GM12878 (cell line): ENCODE measurements at regions not wholly inside any gene's neighbourhood (a gene's known extent, or its start where the extent isn't known, plus 50 kb on each side); places are given as distances from the start of the nearest gene placed in this dataset.

Experiments
- ATAC-seq: fragments of 200-7000 bp; cut with Tn5 transposase; 3 replicates; pipeline ENCODE4 v1.9.1; 2020; ENCODE audit warnings: mild to moderate bottlenecking, moderate library complexity
- BruUV-seq: library from RNA; stranded (reverse); fragments of 400-500 nt; replicated peaks from 2 replicates; lab custom pipeline; 2021; lab: Mats Ljungman, UMichigan
- CTCF ChIA-PET: fragments of 300-600 bp; sonication (Branson Sonifier 250); formaldehyde crosslinking; extraction: SDS; loops from one replicate; lab custom pipeline; 2021; ENCODE audit warnings: inconsistent platforms; lab: Yijun Ruan, JAX
- POLR2A ChIA-PET: fragments of 350-600 bp; formaldehyde crosslinking; extraction: SDS; loops from one replicate; lab custom pipeline; 2021; ENCODE audit warnings: inconsistent platforms; lab: Charles Lee
- RAD21 ChIA-PET: fragments of 300-600 bp; sonication (Branson Sonifier 250); formaldehyde crosslinking; loops from one replicate; lab custom pipeline; 2023; ENCODE audit warnings: antibody characterized with exemption; ENCODE audit not compliant: unreplicated experiment; lab: Charles Lee
- SMC1A ChIA-PET: fragments of 300-600 bp; sonication (Branson Sonifier 250); formaldehyde crosslinking; loops from one replicate; lab custom pipeline; 2023; ENCODE audit not compliant: unreplicated experiment, uncharacterized antibody; lab: Charles Lee
- DNase-seq: peaks from one replicate; pipeline ENCODE4 v3.0.0-alpha.2; 2011; ENCODE audit warnings: low read depth, low spot score
- FAIRE-seq: peaks from 3 replicates; lab custom pipeline; 2011; peaks lifted over from hg19 to GRCh38; lab: Jason Lieb, UNC
- H2AFZ ChIP-seq: 2 replicates; pipeline ENCODE4 v1.6.0; 2011; ENCODE audit warnings: low read depth, low read length, control low read depth; ENCODE audit not compliant: control insufficient read depth
- H3K27ac ChIP-seq: 2 replicates; pipeline ENCODE4 v1.5.1; 2011; ENCODE audit warnings: control low read depth; ENCODE audit not compliant: control insufficient read depth, insufficient read depth
- H3K27me3 ChIP-seq, 2 experiments: replicated peaks in 1 of 2; 2 replicates each; pipeline versions ENCODE4 v1.6.0 to v1.6.1; 2011; ENCODE audit warnings: low read length in 1 of 2; ENCODE audit not compliant: control insufficient read depth in 2 of 2, insufficient read depth in 2 of 2
- H3K36me3 ChIP-seq, 2 experiments: 2 replicates each; pipeline ENCODE4 v1.5.1; 2011; ENCODE audit warnings: low read length in 1 of 2; ENCODE audit not compliant: control insufficient read depth in 2 of 2, insufficient read depth in 2 of 2
- H3K4me1 ChIP-seq: 2 replicates; pipeline ENCODE4 v1.6.1; 2011; ENCODE audit warnings: mild to moderate bottlenecking, low read length, moderate library complexity, mixed read lengths; ENCODE audit not compliant: control insufficient read depth, insufficient read depth
- H3K4me2 ChIP-seq: 2 replicates; pipeline ENCODE4 v1.6.0; 2011; ENCODE audit warnings: control low read depth; ENCODE audit not compliant: control insufficient read depth, insufficient read depth
- H3K4me3 ChIP-seq: fragments of 200-600 bp; sonication (generic); 2 replicates; pipeline ENCODE4 v1.5.1; 2016
- H3K79me2 ChIP-seq: 2 replicates; pipeline ENCODE4 v1.6.0; 2011; ENCODE audit warnings: low read length; ENCODE audit not compliant: control insufficient read depth, insufficient read depth
- H3K9ac ChIP-seq: 2 replicates; pipeline ENCODE4 v1.8.0; 2011; ENCODE audit warnings: low read length, control low read depth, mixed read lengths; ENCODE audit not compliant: control insufficient read depth, insufficient read depth
- H3K9me3 ChIP-seq: replicated peaks from 3 replicates; pipeline ENCODE4 v1.5.1; 2011; ENCODE audit warnings: mild to moderate bottlenecking, low read length; ENCODE audit not compliant: control insufficient read depth, insufficient read depth
- H4K20me1 ChIP-seq: 2 replicates; pipeline ENCODE4 v1.6.0; 2011; ENCODE audit not compliant: control insufficient read depth, insufficient read depth
- BHLHE40 ChIP-seq, 2 experiments: fragments of 450-650 bp in 1 of 2; IDR thresholded peaks; 2 replicates each; pipeline ENCODE4 v1.6.1; 2011 to 2017; ENCODE audit warnings: low read depth in 2 of 2, borderline replicate concordance in 1 of 2, improper control_type of control experiment in 1 of 2, low read length in 1 of 2, mild to moderate bottlenecking in 1 of 2
- BMI1 ChIP-seq: fragments of 450-650 bp; IDR thresholded peaks from 2 replicates; pipeline ENCODE4 v1.6.1; 2016; ENCODE audit warnings: mild to moderate bottlenecking, moderate library complexity, borderline replicate concordance
- BRCA1 ChIP-seq: IDR thresholded peaks from 2 replicates; pipeline ENCODE4 v1.6.1; 2011; ENCODE audit warnings: low read depth, low read length, improper control_type of control experiment
- DPF2 ChIP-seq: fragments of 450-650 bp; IDR thresholded peaks from 2 replicates; pipeline ENCODE4 v1.6.1; 2017; ENCODE audit warnings: mild to moderate bottlenecking
- EZH2 ChIP-seq: IDR thresholded peaks from 2 replicates; pipeline ENCODE4 v1.6.1; 2012; ENCODE audit warnings: low read depth, mild to moderate bottlenecking, control low read depth, inconsistent platforms, low read length, borderline replicate concordance; ENCODE audit not compliant: control insufficient read depth
- FOXK2 ChIP-seq: fragments of 450-650 bp; IDR thresholded peaks from 2 replicates; pipeline ENCODE4 v1.6.1; 2017; ENCODE audit warnings: mild to moderate bottlenecking, moderate library complexity
- HDAC2 ChIP-seq: fragments of 200-600 bp; sonication (generic); IDR thresholded peaks from 2 replicates; pipeline ENCODE4 v1.6.1; 2017
- HDAC6 ChIP-seq: fragments of 200-600 bp; sonication (generic); IDR thresholded peaks from one replicate; pipeline ENCODE4 v1.8.0; 2017; ENCODE audit warnings: antibody characterized with exemption; ENCODE audit not compliant: unreplicated experiment
- MYB ChIP-seq: fragments of 150-350 bp; IDR thresholded peaks from 2 replicates; pipeline ENCODE4 v1.6.1; 2014; ENCODE audit warnings: mild to moderate bottlenecking, low read depth, low read length, borderline replicate concordance
- MYC ChIP-seq: IDR thresholded peaks from 2 replicates; pipeline ENCODE4 v1.6.1; 2011; ENCODE audit warnings: mild to moderate bottlenecking, low read length, moderate library complexity, inconsistent platforms; ENCODE audit not compliant: insufficient read depth, insufficient replicate concordance, insufficient read length, severe bottlenecking
- NFXL1 ChIP-seq: fragments of 450-650 bp; IDR thresholded peaks from 2 replicates; pipeline ENCODE4 v1.6.1; 2017; ENCODE audit warnings: antibody characterized with exemption, mild to moderate bottlenecking, borderline replicate concordance
- RELA ChIP-seq: fragments of 450-650 bp; IDR thresholded peaks from 2 replicates; pipeline ENCODE4 v1.8.0; 2014; ENCODE audit warnings: borderline replicate concordance; ENCODE audit not compliant: partially characterized antibody
- SUPT20H ChIP-seq: IDR thresholded peaks from 2 replicates; pipeline ENCODE4 v1.6.1; 2011; ENCODE audit warnings: low read depth, mild to moderate bottlenecking, low read length, moderate library complexity, borderline replicate concordance; ENCODE audit not compliant: control insufficient read depth
- TBL1XR1 ChIP-seq: IDR thresholded peaks from 2 replicates; pipeline ENCODE4 v1.6.1; 2012; ENCODE audit warnings: low read depth, low read length, improper control_type of control experiment
- WGBS: methylation state at CpG from one replicate; pipeline ENCODE4 v1.1.6; 2016; ENCODE audit warnings: low lambda C conversion rate; ENCODE audit not compliant: insufficient replicate concordance, insufficient coverage; ENCODE audit errors: missing lambda C conversion rate; 5-methylcytosine and 5-hydroxymethylcytosine counted together
- in situ Hi-C: fragments of 300-500 bp; cut with MboI; formaldehyde crosslinking; loops from 9 replicates; pipeline ENCODE4 v1.14.3; 2018; ENCODE audit warnings: mixed read lengths
- intact Hi-C: fragments of 100-400 bp; cut with micrococcal nuclease; formaldehyde crosslinking; loops from one replicate; pipeline ENCODE4 v1.14.2; 2022; ENCODE audit not compliant: unreplicated experiment
- TF ChIP-seq, protein P1 (sequence below): fragments of 450-650 bp; IDR thresholded peaks from 2 replicates; pipeline ENCODE4 v1.6.1; 2017; ENCODE audit warnings: mild to moderate bottlenecking, moderate library complexity
- TF ChIP-seq, protein P2 (sequence below): fragments of 450-650 bp; formaldehyde crosslinking; IDR thresholded peaks from 2 replicates; pipeline ENCODE4 v1.4.0; 2020; ENCODE audit warnings: mild to moderate bottlenecking, moderate library complexity

DNA sequence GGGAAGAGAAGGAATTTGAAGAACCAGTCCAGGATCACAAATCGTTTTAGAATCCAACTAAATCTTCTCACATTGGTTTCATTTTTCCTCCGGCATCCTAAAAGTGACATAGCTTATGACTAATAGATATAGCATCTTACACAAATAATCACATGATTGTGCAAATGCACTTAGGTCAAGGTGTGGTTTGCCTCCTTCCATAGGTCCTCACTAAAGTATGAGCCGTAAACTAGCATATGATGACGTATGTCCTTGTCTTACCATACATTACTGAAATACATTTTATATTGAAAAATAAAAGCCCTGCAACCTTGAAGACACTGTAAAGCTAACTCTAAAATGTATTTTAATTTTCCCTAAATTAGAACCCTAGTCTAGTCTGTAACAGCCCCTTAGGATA lies 362.7 kb upstream of the ADAMTS16 start:
- no peaks in the 10 kb centered on the region for H3K27me3 ChIP-seq
- no peak for ATAC-seq
- H3K4me2 ChIP-seq: no peak overlapping the region
- ChIA-PET POLR2A (no interaction called here), CTCF (no interaction called here), RAD21 (no interaction called here), SMC1A (no interaction called here)
- BruUV-seq: no TSS peak
- WGBS: 55% methylated on average over 4 of the region's 4 CpGs
- H3K9me3 ChIP-seq: no peaks in the 10 kb centered on the region
- TF ChIP-seq BMI1: no peak
- no peak for TF ChIP-seq EZH2
- TF ChIP-seq BRCA1: no peak
- no peak for TF ChIP-seq MYC
- no peak for TF ChIP-seq HDAC2
- TF ChIP-seq SUPT20H: no peak
- TF ChIP-seq, protein P1, sequence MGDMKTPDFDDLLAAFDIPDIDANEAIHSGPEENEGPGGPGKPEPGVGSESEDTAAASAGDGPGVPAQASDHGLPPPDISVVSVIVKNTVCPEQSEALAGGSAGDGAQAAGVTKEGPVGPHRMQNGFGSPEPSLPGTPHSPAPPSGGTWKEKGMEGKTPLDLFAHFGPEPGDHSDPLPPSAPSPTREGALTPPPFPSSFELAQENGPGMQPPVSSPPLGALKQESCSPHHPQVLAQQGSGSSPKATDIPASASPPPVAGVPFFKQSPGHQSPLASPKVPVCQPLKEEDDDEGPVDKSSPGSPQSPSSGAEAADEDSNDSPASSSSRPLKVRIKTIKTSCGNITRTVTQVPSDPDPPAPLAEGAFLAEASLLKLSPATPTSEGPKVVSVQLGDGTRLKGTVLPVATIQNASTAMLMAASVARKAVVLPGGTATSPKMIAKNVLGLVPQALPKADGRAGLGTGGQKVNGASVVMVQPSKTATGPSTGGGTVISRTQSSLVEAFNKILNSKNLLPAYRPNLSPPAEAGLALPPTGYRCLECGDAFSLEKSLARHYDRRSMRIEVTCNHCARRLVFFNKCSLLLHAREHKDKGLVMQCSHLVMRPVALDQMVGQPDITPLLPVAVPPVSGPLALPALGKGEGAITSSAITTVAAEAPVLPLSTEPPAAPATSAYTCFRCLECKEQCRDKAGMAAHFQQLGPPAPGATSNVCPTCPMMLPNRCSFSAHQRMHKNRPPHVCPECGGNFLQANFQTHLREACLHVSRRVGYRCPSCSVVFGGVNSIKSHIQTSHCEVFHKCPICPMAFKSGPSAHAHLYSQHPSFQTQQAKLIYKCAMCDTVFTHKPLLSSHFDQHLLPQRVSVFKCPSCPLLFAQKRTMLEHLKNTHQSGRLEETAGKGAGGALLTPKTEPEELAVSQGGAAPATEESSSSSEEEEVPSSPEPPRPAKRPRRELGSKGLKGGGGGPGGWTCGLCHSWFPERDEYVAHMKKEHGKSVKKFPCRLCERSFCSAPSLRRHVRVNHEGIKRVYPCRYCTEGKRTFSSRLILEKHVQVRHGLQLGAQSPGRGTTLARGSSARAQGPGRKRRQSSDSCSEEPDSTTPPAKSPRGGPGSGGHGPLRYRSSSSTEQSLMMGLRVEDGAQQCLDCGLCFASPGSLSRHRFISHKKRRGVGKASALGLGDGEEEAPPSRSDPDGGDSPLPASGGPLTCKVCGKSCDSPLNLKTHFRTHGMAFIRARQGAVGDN: no peak
- TF ChIP-seq, protein P2, sequence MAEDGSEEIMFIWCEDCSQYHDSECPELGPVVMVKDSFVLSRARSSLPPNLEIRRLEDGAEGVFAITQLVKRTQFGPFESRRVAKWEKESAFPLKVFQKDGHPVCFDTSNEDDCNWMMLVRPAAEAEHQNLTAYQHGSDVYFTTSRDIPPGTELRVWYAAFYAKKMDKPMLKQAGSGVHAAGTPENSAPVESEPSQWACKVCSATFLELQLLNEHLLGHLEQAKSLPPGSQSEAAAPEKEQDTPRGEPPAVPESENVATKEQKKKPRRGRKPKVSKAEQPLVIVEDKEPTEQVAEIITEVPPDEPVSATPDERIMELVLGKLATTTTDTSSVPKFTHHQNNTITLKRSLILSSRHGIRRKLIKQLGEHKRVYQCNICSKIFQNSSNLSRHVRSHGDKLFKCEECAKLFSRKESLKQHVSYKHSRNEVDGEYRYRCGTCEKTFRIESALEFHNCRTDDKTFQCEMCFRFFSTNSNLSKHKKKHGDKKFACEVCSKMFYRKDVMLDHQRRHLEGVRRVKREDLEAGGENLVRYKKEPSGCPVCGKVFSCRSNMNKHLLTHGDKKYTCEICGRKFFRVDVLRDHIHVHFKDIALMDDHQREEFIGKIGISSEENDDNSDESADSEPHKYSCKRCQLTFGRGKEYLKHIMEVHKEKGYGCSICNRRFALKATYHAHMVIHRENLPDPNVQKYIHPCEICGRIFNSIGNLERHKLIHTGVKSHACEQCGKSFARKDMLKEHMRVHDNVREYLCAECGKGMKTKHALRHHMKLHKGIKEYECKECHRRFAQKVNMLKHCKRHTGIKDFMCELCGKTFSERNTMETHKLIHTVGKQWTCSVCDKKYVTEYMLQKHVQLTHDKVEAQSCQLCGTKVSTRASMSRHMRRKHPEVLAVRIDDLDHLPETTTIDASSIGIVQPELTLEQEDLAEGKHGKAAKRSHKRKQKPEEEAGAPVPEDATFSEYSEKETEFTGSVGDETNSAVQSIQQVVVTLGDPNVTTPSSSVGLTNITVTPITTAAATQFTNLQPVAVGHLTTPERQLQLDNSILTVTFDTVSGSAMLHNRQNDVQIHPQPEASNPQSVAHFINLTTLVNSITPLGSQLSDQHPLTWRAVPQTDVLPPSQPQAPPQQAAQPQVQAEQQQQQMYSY (CRISPR knock-in tag): no peak
- no peak for TF ChIP-seq RELA
- no peak for TF ChIP-seq NFXL1
- TF ChIP-seq TBL1XR1: no peak
- no peak for TF ChIP-seq HDAC6
- TF ChIP-seq BHLHE40 (IDR thresholded peaks at IDR 0.05; ENCODE audit: borderline replicate concordance in 1 of 2, low read depth in 2 of 2, low read length in 1 of 2): no peak
- TF ChIP-seq FOXK2: no peak
- TF ChIP-seq MYB: no peak
- TF ChIP-seq DPF2: no peak
- H3K27ac ChIP-seq: no peak overlapping the region
- H4K20me1 ChIP-seq: no peaks in the 10 kb centered on the region
- no peaks in the 10 kb centered on the region for H3K36me3 ChIP-seq
- intact Hi-C loops: no loop called here
- in situ Hi-C loops: no loop called here
- no peaks in the 10 kb centered on the region for H3K79me2 ChIP-seq
- H3K4me1 ChIP-seq: no peaks in the 10 kb centered on the region
- H2AFZ ChIP-seq: no peak overlapping the region
- FAIRE-seq: no peak
- H3K9ac ChIP-seq: no peak overlapping the region
- DNase-seq: no peak
- no peak overlapping the region for H3K4me3 ChIP-seq
